ENCODE measurements at regions not wholly inside any gene's neighbourhood (a gene's known extent, or its start where the extent isn't known, plus 50 kb on each side); places are given as distances from the start of the nearest gene placed in this dataset.

GRCh38 chr15:81569286-81570080, 195.5 kb upstream of the TMC3 start:
- no peak for DNase-seq

GRCh38 chr15:81567924-81568323, 193.9 kb upstream of the TMC3 start:
- DNase-seq: no peak

GRCh38 chr15:81562986-81563385, 189.0 kb upstream of the TMC3 start:
- DNase-seq: no peak

DNA sequence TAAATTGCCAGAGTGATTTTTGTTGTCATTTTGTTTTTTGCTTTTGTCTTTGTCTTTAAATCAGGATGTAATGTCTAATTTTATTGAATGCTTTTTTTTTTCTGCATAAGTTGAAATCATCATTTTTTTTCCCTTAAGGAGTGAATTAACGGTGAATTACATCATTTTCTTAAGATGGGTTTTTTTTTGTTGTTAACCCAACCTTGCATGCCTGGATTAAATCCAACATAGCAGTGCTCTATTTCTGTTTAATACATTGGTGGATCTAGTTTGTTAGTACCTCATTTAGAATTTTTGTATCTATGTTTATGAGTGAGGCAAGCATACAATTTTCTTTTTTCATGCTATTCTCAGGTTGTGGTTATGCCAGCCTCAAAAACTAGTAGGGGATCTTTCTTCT, 186.4 kb upstream of the TMC3 start:
- DNase-seq: no peak

GRCh38 chr15:81558056-81558455, 184.0 kb upstream of the TMC3 start:
- no peak for DNase-seq

DNA sequence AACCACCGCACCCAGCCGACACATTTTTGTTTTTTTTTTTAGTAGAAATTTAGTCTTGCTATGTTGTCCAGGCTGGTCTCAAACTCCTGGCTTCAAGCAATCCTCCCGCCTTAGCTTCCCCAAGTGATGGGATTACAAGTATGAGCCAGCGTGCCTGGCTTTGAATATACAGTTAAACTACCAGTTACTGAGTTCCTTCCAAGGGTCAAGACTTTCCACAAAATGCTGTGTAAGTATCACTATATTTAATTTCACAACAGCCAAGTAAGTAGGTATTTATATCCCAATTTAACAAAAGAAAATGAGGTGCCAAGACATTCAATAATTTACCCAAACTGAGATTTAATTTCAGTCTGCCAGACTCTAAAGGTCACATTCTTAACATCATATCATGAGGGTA, 181.3 kb upstream of the TMC3 start:
- no peak for DNase-seq

GRCh38 chr15:81548365-81549130, 174.5 kb upstream of the TMC3 start:
- no peak for DNase-seq

GRCh38 chr15:81547521-81548132, 173.6 kb upstream of the TMC3 start:
- DNase-seq: no peak

GRCh38 chr15:81544385-81544784, 170.4 kb upstream of the TMC3 start:
- DNase-seq: no peak

DNA sequence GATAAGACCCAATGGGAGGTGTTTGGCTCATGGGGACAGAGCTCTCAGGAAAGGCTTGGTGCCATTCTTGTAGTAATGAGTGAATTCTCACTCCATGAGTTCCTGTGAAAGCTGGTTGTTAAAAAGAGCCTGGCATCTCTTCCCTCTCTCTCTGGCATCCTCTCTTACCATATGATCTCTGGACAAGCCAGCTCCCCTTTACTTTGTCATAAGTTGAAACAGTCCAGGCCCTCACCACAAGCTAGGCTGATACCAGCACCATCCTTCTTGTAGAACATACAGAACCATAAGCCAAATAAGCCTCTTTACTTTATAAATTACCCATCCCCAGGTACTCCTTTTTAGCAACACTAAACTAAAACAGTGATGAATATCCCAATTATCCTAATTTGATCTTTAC, 166.9 kb upstream of the TMC3 start:
- DNase-seq: no peak

- DNase-seq: no peak
Observed at GRCh38 chr15:81536356-81536755, 162.3 kb upstream of the TMC3 start.

- no peak for DNase-seq
Observed at GRCh38 chr15:81534124-81534523, 160.1 kb upstream of the TMC3 start.

DNA sequence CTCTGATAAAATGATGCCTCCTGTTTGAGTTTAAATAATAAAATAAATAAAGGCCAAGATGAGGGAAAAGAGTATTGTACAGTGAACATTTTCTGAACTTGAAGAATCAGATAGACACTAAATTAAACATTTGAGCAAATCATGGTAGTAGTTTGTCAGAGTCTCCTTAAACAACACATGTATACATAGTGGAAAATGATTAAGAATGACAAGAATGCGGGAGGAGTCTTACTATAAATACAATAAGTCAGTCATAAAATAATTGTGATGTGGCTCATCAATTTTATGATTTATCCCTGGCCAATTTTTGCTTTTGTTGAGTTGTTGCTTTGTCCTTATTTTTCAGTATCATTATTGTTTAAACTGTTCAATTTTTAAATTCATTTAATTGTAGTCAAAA, 158.0 kb upstream of the TMC3 start:
- no peak for DNase-seq

GRCh38 chr15:81531109-81531592, 157.1 kb upstream of the TMC3 start:
- DNase-seq: no peak

DNA sequence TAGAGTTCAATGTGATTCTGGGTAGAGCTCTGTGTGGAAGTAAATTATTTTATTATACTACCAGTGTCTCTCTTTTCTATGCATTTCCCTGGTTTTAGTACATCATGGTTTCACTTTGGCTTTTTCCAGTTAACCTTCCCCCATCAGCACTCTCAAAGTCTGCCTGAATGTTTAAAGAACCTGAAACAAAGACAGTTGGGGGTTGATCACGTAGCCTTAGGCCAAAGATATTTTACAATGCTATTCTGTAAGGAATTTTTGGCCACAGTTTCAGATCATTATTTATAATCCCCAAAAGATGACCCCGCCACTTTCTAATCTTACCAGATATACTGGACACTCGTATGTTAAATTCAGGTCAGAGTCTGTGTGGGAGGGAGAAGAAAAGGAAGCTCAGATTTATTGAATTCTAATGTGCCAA, 156.3 kb upstream of the TMC3 start:
- DNase-seq: no peak

DNA sequence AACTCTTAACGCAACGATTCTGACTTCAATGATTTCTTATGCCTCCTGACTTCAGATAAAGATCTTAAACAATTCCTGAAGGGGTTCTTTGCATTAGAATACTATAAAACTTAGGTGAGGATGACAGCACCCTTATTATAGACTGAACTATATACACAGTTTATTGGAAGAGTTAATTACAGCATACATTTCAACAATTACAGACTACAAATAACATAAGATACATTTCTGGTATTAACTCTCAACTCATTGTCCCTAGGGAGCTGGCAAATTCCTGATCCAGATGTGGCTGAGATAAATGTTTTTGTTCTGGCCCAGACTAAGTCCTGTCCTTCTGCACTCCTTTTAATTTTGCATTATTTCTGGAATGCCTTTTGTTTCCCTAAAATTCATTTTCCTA, 155.5 kb upstream of the TMC3 start:
- no peak for DNase-seq

GRCh38 chr15:81526029-81526428, 152.0 kb upstream of the TMC3 start:
- DNase-seq: no peak

- DNase-seq: no peak
Observed at GRCh38 chr15:81524496-81524895, 150.5 kb upstream of the TMC3 start.

DNA sequence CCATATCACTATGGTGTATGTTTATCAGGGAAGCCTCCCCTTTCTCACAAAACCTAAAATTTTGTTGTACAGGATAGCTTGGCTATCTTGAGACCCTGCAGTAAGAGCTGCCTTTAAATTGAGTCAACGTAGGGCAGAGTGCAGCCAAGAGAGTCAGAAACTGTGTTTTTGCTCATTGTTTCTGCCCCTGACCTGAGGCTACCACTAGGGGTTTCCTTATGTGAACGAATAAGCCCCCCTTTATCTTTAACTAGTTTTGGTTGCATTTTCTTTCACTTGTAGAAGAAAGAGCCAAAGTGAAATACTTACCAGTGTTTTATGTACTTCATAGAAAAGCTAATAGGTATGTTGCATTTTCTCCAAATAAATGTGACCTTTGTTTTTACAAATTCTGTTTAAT, 149.9 kb upstream of the TMC3 start:
- DNase-seq: no peak

DNA sequence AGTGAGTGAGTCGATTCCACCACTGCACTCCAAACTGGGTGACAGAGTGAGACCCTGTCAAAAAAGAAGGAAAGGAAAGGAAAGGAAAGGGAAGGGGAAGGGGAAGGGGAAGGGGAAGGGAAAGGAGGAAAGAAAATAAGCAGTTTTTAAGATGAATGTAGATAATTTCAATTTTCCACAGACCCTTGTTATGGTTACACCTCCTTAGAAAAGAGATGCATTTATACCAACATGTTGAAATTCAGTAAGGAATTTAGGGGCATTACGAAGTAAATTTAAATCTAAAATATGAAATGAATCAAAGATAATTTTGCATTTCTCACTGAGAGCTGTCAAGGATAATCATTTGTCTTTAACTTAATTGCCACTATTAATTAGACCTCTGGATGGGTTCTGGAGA, 146.5 kb upstream of the TMC3 start:
- no peak for DNase-seq

- no peak for DNase-seq
Observed at GRCh38 chr15:81516461-81516860, 142.4 kb upstream of the TMC3 start.

DNA sequence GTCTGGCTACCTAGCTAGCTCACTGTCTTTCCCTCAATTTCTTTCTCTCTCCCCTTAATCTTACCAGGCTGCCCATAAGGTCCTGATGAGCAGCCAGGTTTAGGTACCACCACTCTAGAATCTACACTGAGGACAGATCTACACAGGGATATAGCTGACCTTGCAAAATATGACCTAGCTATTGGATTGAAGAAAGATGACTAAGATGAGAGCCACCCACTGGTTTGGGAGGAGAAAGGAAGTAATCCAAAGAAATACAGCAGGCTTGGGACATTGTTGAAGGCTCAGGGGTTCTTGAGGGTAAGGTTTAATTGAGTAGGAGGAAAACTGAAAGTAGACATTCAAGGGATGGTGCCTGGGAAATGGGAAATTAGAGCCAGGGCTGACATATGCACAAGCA, 142.0 kb upstream of the TMC3 start:
- DNase-seq: no peak

DNA sequence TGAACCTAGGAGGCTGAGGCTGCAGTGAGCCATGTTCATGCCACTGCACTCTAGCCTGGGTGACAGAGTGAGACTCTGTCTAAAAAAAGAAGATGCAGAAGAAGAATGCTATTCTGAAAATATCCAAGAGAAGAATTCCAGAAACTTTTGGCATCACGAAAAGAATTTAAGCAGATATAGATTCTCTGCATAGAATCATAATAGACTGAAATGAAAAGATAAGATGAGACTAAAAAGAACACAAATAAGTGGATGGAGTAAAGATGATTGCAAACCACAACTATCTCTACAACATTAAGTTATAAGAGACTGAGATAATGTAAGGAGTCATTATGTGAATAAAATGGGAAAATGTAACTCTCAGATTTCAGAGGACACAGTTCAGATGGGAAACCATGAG, 140.7 kb upstream of the TMC3 start:
- no peak for DNase-seq

DNA sequence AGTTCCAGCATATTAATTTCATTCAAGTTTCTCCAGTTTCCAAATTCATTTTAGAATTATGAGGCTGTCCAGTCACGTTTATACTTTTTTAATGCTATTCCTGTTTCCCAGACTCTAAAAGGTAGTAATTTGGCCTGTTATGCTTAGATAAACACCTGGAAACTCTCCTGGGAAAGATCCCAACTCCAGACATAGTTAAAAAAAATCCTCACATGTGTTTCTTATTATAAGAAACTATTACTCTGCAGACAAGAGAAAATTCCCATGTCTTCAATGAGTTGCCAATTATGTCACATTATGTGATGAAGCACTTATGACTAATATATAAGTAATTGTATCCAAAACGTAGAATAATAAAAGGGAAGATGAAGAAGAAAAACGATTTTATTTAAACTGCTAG, 137.1 kb upstream of the TMC3 start:
- no peak for DNase-seq

All from Kasumi-1 (cell line).